Iris pigment epithelial cell (primary cell): ENCODE measurements at regions not wholly inside any gene's neighbourhood (a gene's known extent, or its start where the extent isn't known, plus 50 kb on each side); places are given as distances from the start of the nearest gene placed in this dataset.
A peak's percentile ranks its signal among the peaks of the same experiment; 100 is the strongest.

Source experiments
- DNase-seq: peaks from one replicate; pipeline ENCODE4 v3.0.0-alpha.2; 2011; ENCODE audit warnings: low read depth

DNA sequence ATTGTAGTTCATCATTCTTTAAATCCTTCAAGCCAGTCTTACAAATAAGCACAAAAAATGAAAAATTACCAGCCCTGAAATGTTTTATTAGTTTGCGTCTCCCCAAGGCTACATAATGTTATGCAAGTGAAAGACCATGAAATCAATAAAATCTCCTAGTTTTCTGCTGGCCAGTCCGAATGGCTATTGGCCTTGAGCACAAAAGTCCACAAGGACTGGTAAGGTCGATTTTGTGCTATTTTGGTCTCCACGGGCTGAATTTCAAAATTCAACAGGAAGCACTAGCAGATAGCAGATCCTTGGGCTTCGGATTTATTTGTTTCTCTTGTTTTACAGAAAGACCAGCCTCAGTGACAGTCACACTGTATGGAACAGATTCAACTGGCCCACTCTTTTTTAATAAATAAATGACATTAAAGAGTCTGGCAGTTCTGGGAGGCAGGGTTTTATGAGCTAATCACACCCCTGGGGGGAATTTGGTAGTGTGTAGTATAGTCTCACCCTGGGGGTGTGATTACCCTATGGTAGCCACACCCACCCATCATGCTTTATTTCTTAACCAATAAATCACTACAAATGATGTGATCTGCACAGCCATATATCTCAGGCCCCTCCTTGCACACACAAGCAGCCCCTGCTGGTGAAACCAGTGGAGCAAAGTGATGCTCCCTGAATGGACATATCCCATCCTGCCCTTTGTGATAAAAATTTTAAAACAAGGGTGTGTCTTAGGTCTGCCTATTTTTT is 51.1 kb upstream of the TMEM33 start:
- DNase-seq, result no peak

DNA sequence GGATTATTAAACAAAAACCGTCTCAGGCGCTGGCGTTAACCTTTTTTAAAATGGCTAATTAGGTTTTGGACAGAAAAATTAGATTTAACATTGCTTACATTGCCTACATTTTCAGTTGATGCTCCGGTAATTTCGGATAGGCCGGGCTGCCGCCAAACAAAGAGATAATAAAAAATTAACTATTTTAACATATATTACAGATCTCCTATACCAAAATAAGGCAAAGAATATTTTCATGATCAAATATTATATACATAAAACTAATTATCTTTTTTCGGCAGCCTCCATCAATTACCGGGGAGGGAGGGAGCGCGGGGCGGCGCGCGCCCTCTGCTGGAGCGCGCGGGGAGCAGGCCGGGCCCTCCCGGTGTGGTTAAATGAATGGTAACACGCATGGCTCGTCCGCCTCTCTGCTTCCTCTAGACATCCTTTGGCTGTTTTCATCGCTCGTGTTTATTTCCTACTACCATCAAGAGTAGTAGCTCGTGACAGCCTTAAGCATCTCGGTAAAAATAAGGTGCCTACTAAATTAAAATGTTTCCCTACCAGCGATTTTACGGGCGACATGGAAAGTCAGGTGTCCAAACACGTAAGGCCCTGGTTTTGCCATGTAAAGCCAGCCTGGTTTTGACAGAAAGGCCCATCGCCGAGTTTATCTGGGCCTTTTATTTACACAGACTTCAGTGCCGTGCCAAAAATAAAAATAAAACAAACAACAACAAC is 52.4 kb upstream of the TMEM33 start:
- DNase-seq, result peak; percentile 34

DNA sequence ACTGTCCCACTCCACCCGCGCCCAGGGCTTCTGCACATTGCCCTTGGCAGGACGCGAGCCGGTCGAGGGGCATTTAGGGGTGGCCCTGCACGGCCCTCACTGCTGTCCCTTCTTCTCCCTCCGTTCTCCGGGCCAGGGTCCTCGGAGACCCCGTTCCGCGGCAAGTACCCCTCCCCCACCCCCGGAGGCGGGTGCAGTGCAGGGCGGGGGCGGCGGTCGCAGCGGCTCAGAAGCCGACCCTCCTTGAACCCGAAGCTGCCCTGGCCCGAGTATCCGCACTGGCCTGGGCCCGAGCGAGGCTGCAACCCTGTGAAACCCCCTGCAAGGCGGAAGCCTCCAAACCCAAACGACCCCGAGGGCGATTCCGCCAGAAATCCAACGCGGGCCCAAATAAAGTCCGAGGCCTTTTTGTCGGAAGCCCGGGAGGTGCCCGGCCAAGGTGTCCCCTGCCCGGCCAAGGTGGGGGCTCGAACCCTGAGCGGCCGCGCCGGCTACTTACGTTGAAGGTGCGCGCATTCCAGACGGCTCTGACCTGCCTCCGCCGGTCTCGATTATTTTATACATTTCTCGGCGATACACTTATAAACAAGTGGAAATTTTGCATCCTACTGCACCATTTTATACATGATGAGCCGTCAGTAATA is 53.1 kb upstream of the TMEM33 start:
- no peak for DNase-seq

DNA sequence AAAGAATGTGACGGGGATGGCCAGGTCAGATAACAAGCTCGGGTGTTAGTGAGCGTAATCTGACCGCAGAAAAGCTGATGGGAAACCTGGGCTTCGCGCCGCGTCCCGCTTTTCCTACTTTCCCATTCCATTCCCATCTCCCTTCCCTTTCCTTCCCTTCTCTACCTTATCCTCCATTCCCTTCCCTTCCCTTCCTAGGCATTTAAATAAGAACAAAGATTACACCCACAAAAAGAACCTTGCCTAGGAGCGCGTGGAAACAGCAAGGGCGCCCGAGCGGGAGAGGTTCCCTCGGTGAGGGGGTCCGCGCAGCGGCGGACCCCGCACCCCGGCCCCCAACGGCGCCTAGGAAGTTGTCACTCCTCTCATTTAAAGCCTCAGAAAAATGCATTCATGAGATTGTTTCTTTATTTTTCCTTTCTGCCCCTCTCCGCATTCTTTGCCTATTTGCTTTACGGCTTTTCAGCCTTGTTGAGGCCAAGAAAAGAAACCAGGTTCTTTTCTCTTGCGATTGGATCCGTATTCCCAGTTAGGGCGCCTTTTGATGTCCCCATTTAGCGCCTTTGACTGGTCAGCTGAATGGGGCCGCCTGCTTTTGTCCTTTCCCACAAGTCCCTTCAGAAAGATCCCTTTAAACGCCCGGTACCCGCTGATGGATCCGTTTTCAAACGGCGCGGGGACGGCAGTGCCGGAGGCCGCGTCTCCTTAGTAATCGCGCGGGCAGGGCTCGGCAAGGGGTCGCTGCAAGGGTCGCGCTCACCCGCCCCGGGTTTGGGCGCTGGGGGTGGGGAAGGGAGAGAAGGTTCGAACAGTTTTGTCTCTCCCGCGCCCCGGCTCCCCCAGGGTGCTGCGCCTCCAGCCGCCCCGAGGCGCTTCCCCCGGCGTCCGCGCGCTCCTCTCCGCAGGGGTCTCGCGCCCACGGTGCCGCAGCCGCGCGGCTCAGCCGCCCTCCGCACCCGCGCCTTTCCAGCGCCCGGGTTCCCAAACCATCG is 54.1 kb upstream of the TMEM33 start:
- DNase-seq, result no peak

DNA sequence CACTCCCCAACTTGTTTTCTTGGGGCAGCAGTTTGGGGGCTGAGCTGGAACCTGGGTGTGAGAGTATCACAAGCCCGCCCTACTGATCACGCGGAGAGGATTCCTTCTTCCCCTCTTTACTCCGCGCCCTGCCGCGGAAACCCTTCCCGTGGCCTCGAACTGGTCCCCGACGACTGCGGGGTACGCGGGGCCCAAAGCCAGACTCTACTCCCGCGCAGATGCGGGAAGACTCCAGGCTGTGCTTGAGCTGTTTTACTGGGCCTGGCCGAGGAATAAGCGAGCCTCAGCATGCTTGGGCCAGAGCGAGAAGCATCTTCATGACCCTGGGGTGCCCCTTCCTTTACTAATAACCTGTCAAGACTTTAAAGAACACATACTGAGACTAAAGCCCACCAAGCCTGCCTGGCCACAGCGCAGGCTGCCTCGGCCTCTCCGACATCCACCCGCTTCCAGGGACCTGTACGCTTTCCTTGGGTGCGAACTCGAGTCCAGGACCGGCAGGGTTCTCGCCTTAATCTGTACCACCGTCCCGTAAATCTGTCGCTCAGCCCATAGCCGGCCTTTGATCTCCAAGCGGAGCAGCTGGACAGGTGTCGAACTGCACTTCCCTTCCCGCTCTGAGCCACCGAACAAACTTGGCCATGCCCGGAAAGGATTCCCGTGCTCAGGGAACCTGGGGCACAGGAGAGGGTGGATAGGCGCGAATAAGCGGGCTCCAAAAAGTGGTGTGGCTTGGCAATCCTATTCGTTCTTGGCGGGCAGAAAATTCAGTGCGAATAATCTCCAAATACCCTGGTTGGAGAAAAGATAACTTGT is 55.0 kb upstream of the TMEM33 start:
- DNase-seq, result no peak

DNA sequence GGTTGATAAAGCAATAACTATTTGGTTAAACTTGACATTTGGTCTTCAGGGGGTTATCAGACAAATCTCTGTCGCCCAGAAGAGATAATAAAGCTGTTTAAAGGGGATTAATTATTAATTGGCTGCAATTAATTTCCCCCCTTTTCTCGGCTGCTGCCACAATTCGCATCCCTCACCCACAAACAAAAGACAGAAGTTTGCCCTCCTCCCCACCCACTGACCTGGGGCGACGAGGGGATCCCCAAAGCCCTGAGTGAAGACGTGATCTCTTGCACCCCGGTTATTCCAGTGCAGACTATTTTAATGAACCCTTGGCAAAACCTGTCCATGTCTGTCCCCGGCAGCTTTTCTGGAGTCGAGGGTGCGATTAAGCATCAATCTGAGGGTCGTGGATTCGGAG is 55.7 kb upstream of the TMEM33 start:
- no peak for DNase-seq

DNA sequence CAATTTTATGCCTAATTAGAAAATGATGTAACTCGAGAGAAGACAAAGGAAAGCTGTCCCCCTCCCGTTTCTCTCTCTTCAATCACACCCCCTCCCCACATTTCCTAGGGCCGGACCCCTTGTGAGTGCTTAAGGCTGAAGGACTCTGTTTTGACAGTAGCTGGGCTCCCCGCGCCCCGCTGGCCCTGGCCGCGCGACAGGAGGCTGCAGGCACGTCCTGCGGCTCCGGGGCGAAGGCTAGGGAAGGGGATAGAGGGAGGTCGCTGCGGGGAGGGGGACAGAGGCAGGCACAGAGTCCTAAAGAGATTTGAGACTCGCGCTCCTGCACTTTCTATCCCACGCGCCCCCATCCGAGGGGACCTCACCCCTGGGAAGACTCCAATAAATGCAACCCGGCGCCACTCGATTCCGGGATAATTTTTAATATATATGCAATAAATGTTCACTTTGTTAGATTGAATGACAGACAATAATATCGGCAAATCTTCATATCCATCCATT is 56.2 kb upstream of the TMEM33 start:
- no peak for DNase-seq

DNA sequence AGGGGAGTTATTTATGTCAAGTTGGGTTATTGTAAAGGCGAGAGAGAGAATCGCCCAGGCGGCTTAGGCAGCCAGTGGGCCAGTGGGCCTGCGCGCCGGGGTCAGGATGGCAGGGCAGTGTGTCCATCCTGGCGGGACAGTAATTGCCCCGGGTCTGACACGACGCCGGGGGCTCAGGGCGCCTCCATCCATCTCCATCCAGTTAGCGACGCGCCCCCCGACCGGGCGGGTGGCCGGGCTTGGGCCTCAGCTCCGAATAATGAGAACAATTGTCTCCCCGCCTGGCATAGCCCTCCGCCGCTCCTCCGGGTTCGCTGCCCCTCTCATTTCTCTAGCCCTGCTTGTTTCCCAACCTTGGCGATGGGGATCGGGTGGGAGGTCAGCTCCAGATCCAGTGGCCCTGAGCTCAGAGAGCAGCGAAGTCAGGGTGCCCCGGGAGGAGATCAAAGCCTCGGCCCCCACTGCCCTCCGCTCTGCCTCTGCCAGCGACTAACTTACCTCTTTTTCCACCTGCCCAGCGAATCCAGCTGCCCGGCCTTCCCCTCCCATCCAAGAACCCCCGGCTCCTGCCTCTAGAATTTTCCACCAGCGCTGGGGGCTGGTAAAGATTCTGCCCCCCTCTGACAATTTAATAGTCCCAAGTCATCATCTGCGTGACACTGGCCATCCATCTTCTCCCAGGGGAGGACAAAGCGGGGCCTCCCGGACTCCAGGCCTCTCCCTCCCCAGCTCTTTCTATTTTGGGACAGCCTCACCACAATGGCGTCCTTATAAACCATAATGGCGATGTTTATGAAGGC is 56.9 kb upstream of the TMEM33 start:
- DNase-seq, result no peak

DNA sequence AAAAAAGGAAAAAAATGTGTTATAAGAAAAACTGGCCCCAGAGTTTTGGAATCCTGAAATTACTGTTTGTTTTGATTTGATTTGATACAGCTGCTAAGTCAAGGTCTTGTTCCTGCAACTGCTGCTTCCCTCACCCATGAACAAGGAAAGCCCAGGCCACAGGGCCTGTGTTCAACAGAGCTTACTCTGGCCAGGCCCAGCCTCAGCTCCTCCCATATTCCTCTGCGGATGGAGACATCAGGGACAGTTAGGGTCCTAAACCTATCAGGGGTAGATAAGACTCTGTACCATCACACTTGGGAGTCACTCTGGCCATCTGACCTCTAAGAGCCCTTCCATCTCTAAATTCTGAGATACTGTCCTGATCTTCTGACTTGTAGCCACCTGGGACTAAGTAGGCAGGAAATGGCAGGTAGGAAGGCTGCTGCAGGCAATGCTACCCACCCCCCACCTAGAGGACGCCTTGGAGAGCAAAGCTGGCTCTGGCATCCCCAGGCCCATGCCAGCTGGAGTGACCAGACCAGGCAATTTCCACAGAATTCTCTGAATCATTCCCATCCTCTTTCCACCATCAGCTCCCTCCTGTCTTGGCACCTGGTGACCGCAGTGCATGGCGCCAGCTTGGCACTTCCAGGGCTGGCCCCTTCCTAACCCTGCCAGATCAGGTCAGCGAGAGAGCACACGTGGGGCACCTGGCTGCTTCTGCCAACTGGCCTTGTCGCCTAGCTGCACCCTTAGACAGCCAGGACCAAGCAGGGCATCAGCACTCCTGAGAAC is 58.0 kb upstream of the TMEM33 start:
- no peak for DNase-seq

DNA sequence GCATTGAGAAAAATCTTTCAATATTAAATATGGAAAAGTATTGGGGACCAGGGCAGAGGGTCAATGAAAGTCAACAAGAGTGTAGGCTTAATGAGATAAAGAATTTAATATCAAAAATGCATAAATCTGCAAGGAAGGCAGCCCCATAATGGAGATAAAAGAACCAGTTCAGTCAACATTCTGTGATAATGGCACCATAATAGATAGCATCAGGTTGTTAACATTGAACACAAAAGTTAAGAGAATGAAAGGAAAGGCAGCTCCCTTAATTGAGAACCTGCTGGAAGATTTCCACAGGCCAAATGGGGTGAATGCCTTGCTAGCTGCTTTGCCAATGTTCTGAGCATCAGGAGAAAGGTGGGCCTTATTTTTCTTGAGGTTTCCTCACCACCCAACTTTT is 60.4 kb upstream of the TMEM33 start:
- DNase-seq, result no peak

DNA sequence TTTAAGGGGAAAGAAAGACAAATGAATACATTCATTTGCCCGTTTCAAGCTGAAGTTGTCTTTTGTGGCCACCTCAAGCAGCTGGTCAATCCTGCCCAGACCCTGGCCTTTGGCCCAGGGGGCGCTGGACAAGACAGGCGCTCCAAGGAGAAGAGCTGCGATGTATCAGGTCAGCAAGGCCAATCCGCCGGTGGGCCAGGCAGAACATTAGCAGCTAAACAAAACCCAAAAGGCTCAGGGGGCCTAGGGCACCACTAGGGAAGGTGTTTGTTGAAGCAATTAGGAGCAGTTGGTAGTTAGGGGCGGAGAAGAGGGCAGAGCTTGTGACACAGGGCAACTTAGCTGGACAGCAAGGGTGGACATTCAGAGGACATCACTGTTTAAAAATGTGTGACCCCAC is 60.8 kb upstream of the TMEM33 start:
- no peak for DNase-seq

DNA sequence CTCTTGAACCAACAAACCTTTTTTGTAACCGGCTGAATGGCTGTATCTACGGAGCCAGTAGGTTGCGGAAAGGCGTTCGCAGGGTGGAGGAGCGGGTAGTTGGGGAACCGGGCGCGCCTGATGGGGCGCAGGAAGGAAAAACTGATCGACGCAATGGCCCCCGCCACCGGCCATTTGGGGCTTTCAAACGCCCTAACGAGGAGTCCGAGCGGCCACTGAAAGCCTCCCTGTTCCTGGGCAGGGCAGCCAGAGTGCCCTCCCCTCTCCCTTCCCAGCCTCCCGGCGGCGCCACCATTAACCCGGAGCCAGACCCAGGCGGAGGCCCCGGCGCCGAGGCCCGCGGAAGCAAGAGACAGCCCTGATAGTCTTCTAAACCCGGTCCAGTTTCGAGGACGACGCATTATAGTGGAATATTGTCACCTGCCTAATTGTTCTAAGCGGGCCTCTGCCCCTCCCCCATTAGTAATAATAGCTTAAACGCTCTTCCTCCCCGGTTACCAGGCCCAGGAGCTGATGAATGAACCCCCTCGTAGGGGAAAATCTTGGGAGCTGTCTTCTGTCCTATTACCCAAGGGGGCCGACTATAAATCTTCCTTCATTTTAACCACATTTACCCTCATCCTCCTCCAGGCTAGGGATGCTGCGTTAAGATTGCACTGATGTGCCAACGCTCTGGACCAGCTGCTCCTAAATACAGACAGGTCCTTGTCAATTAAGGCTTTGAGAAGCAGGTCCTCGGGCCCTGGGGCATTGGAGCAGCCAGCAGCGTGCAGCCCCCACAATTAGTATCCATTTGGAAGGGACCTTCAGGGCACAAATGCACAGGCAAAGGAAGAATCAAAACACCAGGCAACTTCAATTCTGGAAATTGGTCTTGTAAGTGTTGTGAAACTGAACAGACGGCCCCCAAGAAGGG is 61.6 kb upstream of the TMEM33 start:
- no peak for DNase-seq

DNA sequence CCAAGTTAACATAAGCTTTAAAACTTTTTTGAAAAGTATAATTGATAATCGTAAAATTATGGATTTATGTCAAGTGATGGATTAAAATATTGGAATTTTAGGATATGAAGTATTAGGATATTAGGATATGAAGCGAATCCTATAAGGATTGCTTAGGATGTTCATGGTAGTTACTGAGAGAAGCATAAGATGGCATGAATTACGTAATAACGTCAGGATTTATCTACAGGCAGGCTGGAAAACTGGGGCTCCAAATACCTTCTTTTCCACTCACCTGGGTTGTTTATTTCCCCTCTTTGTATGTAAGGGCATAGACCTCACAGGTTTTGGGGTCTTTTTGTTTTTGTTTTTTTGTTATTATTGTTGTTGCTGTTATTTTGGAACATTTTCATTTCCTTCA is 65.2 kb upstream of the TMEM33 start:
- no peak for DNase-seq

DNA sequence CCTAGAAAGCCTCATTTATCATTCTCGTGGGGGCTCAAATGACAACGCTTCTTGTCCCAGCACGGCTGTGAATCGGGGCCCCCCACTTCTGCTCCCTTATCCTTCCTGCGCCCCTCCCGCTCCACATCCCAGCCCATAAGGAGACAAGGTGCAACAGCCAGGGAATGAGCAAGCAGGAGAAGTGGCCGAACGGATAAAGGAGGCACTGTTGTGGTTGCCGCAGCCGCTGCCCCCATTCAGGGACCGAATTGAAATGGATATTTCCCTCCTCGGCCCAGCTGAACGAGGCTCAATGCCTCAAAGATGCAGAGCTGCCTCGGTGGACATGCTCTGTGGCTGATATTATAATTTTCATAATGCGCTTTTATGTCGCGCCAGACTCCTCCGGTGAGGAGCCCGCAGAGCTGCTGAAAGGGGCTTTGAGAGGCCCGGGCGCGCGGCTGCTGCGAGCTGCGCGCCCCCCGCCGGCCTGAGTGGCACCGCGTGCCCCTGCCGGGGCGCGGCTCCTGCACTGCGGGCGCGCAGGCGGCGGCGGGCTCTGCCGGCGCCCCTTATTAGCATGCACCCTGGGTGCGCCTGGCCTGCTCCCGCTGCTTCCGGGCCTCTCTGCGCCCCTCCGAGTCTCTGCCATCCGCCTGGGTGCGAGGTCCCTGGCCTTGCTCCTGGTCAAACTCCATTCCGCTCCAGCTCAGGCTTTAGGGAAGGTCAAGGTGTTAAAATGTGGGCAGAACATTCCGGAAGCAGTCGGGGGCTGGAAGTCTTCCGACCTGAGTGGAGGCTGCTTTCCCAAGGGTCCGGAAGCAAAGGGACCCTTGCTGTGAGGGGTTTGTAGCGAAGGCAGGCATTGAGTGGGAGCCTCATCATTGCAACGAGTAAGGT is 68.2 kb upstream of the TMEM33 start:
- DNase-seq, result no peak

DNA sequence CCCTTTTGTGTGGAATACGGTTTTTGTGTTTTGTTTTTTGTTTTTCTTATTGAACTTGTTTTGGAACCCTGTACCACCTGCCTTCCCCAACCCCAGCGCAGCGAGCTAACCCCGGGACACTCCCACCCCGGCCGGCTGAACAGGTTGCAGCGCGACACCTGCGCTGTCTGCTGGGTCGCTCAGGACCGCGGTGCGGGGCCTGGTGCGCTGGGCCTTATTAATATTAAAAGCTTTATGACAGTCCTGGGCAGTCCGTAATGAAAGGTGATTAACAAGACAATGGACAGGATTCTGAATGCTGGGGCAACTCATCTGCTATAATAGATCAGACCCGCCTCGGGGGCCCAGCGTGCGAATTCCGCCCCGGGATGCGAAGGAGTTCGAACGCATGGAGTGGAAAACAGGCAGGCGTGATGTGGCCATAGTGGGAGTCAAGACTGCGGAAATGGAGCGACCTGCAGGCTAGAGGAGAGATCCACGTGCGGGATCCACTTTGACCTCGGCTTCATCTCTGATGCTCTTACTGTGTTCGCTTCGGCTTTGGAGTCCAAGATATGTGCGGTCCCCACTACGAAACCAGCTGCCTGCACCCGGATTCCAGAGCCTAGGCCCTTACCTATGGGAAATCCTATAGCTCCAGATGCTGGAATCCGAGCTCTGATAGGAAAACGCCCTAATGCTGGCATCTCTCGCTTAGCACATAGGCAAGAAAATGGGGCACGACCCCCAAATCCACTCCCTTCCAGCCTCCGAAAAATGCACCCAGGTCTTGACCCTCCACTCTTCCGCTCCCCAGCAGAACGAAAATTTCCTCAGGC is 69.0 kb upstream of the TMEM33 start:
- no peak for DNase-seq

DNA sequence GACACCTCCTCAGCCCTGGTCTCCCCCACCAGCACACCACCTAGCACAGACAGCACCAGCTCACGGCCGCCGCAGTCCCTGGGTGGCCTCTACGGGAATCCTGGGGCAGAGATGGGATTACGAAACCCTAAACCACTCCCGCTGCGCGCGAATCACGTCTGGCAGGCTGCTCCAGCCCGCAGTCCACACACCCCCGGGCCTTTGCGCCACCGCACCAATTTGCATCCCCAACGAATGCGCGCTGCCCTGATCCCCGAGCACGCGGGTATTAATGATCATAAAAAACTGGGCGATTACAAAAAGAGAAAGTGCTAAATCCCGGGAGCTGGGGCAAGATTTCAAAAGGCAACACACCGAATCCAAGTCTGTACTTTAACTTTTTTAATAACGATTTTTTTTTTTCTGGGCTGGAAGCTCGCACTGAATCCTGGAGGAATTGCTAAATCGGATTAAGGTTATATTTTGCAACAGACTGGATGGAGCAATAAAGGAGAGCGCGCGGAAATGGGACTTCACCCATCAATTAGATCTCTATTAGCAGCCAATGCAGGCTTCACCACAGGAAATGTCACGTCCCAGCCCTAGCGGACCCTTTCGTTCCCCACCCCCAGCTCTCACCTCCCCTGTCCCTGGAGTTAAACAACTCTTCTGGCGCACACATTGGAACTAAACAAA is 69.8 kb upstream of the TMEM33 start:
- peak; percentile 15 for DNase-seq
